Stimulated activated CD8-positive, alpha-beta memory T cell treated with anti-CD3 and anti-CD28 coated beads, Interleukin-4, amount 100 ng/mL, for 1 hour (primary cell): ENCODE measurements at regions not wholly inside any gene's neighbourhood (a gene's known extent, or its start where the extent isn't known, plus 50 kb on each side); places are given as distances from the start of the nearest gene placed in this dataset.
"Not testable (repeated sequence)": the region's sequence is repeated elsewhere in the genome, so short reads cannot be mapped to it uniquely, and the experiment has no call there.

Experiments used
- DNase-seq, 2 donors: peaks; one replicate each; pipeline ENCODE4 v3.0.0-alpha.2; 2020; ENCODE audit warnings: low read depth in 2 of 2, low spot score in 1 of 2

- no peak for DNase-seq
Measured at GRCh38 chr7:3094701-3095445, 51.2 kb upstream of the CARD11 start.

- DNase-seq = no peak
Measured at GRCh38 chr7:3097734-3098133, 54.1 kb upstream of the CARD11 start.

- no peak for DNase-seq
Measured at GRCh38 chr7:3102159-3102558, 58.5 kb upstream of the CARD11 start.

- no peak for DNase-seq
Measured at GRCh38 chr7:3103614-3104398, 60.1 kb upstream of the CARD11 start.

- DNase-seq = no peak
Measured at GRCh38 chr7:3105856-3106255, 62.2 kb upstream of the CARD11 start.

- DNase-seq = no peak
Measured at GRCh38 chr7:3106361-3106826, 62.7 kb upstream of the CARD11 start.

GRCh38 chr7:3107228-3107763 lies 63.6 kb upstream of the CARD11 start:
- no peak for DNase-seq

GRCh38 chr7:3107889-3108570 lies 64.4 kb upstream of the CARD11 start:
- no peak for DNase-seq

GRCh38 chr7:3109311-3109915 lies 65.7 kb upstream of the CARD11 start:
- DNase-seq = no peak

GRCh38 chr7:3112479-3113134 lies 68.9 kb upstream of the CARD11 start:
- no peak for DNase-seq

GRCh38 chr7:3114917-3115316 lies 71.2 kb upstream of the CARD11 start:
- no peak for DNase-seq

GRCh38 chr7:3117081-3117480 lies 73.4 kb upstream of the CARD11 start:
- no peak for DNase-seq

- DNase-seq = no peak
Measured at GRCh38 chr7:3117488-3118231, 74.0 kb upstream of the CARD11 start.

GRCh38 chr7:3119352-3119927 lies 75.8 kb upstream of the CARD11 start:
- DNase-seq = not testable (repeated sequence)

- DNase-seq = no peak
Measured at GRCh38 chr7:3119963-3120362, 76.3 kb upstream of the CARD11 start.

- DNase-seq = no peak
Measured at GRCh38 chr7:3120513-3120912, 76.8 kb upstream of the CARD11 start.

- DNase-seq = no peak
Measured at GRCh38 chr7:3128857-3129490, 85.3 kb upstream of the CARD11 start.

- no peak for DNase-seq
Measured at GRCh38 chr7:3133811-3134385, 90.2 kb upstream of the CARD11 start.

- no peak for DNase-seq
Measured at GRCh38 chr7:3134745-3135144, 91.1 kb upstream of the CARD11 start.
